Stimulated activated CD8-positive, alpha-beta memory T cell treated with anti-CD3 and anti-CD28 coated beads, Interleukin-4, amount 100 ng/mL, for 24 hours (primary cell): ENCODE measurements at regions not wholly inside any gene's neighbourhood (a gene's known extent, or its start where the extent isn't known, plus 50 kb on each side); places are given as distances from the start of the nearest gene placed in this dataset.
"Not testable (repeated sequence)": the region's sequence is repeated elsewhere in the genome, so short reads cannot be mapped to it uniquely, and the experiment has no call there.

Experiments
- DNase-seq: peaks from one replicate; pipeline ENCODE4 v3.0.0-alpha.2; 2020; ENCODE audit warnings: low read depth

- DNase-seq, result no peak
Observed at GRCh38 chr14:104399432-104400155, 180.0 kb upstream of the C14orf180 start.

GRCh38 chr14:104400355-104400754, 179.2 kb upstream of the C14orf180 start:
- no peak for DNase-seq

- no peak for DNase-seq
Observed at GRCh38 chr14:104401785-104402184, 177.8 kb upstream of the C14orf180 start.

GRCh38 chr14:104402303-104402702, 177.3 kb upstream of the C14orf180 start:
- DNase-seq, result not testable (repeated sequence)

GRCh38 chr14:104403421-104404220, 175.9 kb upstream of the C14orf180 start:
- no peak for DNase-seq

GRCh38 chr14:104404922-104405321, 174.6 kb upstream of the C14orf180 start:
- DNase-seq, result no peak

- DNase-seq, result no peak
Observed at GRCh38 chr14:104405360-104406226, 174.0 kb upstream of the C14orf180 start.

- DNase-seq, result no peak
Observed at GRCh38 chr14:104406831-104407230, 172.7 kb upstream of the C14orf180 start.

- DNase-seq, result no peak
Observed at GRCh38 chr14:104416383-104416782, 163.2 kb upstream of the C14orf180 start.

GRCh38 chr14:104419865-104420505, 159.6 kb upstream of the C14orf180 start:
- no peak for DNase-seq

GRCh38 chr14:104420523-104420922, 159.0 kb upstream of the C14orf180 start:
- DNase-seq, result not testable (repeated sequence)

GRCh38 chr14:104420990-104421389, 158.6 kb upstream of the C14orf180 start:
- DNase-seq, result no peak

- no peak for DNase-seq
Observed at GRCh38 chr14:104421401-104421821, 158.2 kb upstream of the C14orf180 start.

GRCh38 chr14:104421892-104422828, 157.4 kb upstream of the C14orf180 start:
- DNase-seq, result no peak

GRCh38 chr14:104422837-104423681, 156.5 kb upstream of the C14orf180 start:
- DNase-seq, result no peak

GRCh38 chr14:104423701-104424405, 155.7 kb upstream of the C14orf180 start:
- no peak for DNase-seq

- DNase-seq, result no peak
Observed at GRCh38 chr14:104424406-104425072, 155.0 kb upstream of the C14orf180 start.

- no peak for DNase-seq
Observed at GRCh38 chr14:104425171-104425681, 154.3 kb upstream of the C14orf180 start.
